GM23338 (cell line): ENCODE measurements at regions not wholly inside any gene's neighbourhood (a gene's known extent, or its start where the extent isn't known, plus 50 kb on each side); places are given as distances from the start of the nearest gene placed in this dataset.

Experiments
- ATAC-seq: fragments of 200-7000 bp; cut with Tn5 transposase; 3 replicates; pipeline ENCODE4 v1.9.1; 2020
- DNase-seq: peaks from one replicate; pipeline ENCODE4 v3.0.0-alpha.2; 2015; ENCODE audit warnings: low spot score
- H2AFZ ChIP-seq: fragments of 200-600 bp; sonication (generic); 2 replicates; pipeline ENCODE4 v1.8.0; 2016; ENCODE audit warnings: antibody characterized with exemption, mild to moderate bottlenecking, moderate library complexity
- H3F3A ChIP-seq: fragments of 200-600 bp; sonication (generic); replicated peaks from 2 replicates; pipeline ENCODE4 v1.8.0; 2017; ENCODE audit warnings: antibody characterized with exemption, mixed run types, low read depth
- H3K27ac ChIP-seq: fragments of 200-600 bp; sonication (generic); 2 replicates; pipeline ENCODE4 v1.6.1; 2016; ENCODE audit warnings: low read depth
- H3K27me3 ChIP-seq: fragments of 200-600 bp; sonication (generic); 2 replicates; pipeline ENCODE4 v1.8.0; 2016; ENCODE audit warnings: mild to moderate bottlenecking, mixed run types, moderate library complexity; ENCODE audit not compliant: insufficient read depth
- H3K36me3 ChIP-seq: fragments of 200-600 bp; sonication (generic); 2 replicates; pipeline ENCODE4 v1.8.0; 2016; ENCODE audit warnings: mild to moderate bottlenecking; ENCODE audit not compliant: insufficient read depth
- H3K4me1 ChIP-seq: fragments of 200-600 bp; sonication (generic); 2 replicates; pipeline ENCODE4 v1.8.0; 2016; ENCODE audit warnings: mild to moderate bottlenecking, moderate library complexity; ENCODE audit not compliant: insufficient read depth
- H3K4me2 ChIP-seq: fragments of 200-600 bp; sonication (generic); 2 replicates; pipeline ENCODE4 v1.7.1; 2017; ENCODE audit warnings: mixed run types
- H3K4me3 ChIP-seq: fragments of 200-600 bp; sonication (generic); 2 replicates; pipeline ENCODE4 v1.6.1; 2016; ENCODE audit warnings: mixed run types
- H3K79me2 ChIP-seq: fragments of 200-600 bp; sonication (generic); replicated peaks from 2 replicates; pipeline ENCODE4 v1.8.0; 2017; ENCODE audit warnings: mild to moderate bottlenecking; ENCODE audit not compliant: insufficient read depth
- H3K9me2 ChIP-seq: fragments of 200-600 bp; sonication (generic); 2 replicates; pipeline ENCODE4 v1.8.0; 2017; ENCODE audit not compliant: insufficient read depth
- H4K20me1 ChIP-seq: fragments of 200-600 bp; sonication (generic); replicated peaks from 2 replicates; pipeline ENCODE4 v1.8.0; 2017; ENCODE audit warnings: mild to moderate bottlenecking; ENCODE audit not compliant: insufficient read depth
- H3K27ac Mint-ChIP-seq: 2 replicates; pipeline ENCODE4 v1.8.0; 2020; ENCODE audit warnings: inconsistent platforms, mild to moderate bottlenecking, moderate library complexity, mixed read lengths
- H3K27me3 Mint-ChIP-seq: 3 replicates; pipeline ENCODE4 v1.8.0; 2022; ENCODE audit warnings: low read depth, mild to moderate bottlenecking, moderate library complexity, mixed read lengths, inconsistent platforms; ENCODE audit not compliant: insufficient read depth, poor library complexity
- H3K36me3 Mint-ChIP-seq: 3 replicates; pipeline ENCODE4 v1.8.0; 2021; ENCODE audit warnings: low read depth, mild to moderate bottlenecking, inconsistent platforms, moderate library complexity, mixed read lengths
- H3K4me1 Mint-ChIP-seq: 3 replicates; pipeline ENCODE4 v1.8.0; 2020; ENCODE audit warnings: mild to moderate bottlenecking, inconsistent platforms, mixed read lengths
- H3K4me3 Mint-ChIP-seq: 3 replicates; pipeline ENCODE4 v1.8.0; 2021; ENCODE audit warnings: moderate library complexity, mild to moderate bottlenecking, inconsistent platforms, mixed read lengths
- H3K9me3 Mint-ChIP-seq: 3 replicates; pipeline ENCODE4 v1.8.0; 2020; ENCODE audit warnings: moderate library complexity, mild to moderate bottlenecking, inconsistent platforms, mixed read lengths
- JUNB ChIP-seq: IDR thresholded peaks from one replicate; pipeline ENCODE4 v1.6.1; 2016; ENCODE audit warnings: antibody characterized with exemption; ENCODE audit not compliant: unreplicated experiment
- NANOG ChIP-seq: IDR thresholded peaks from 2 replicates; pipeline ENCODE4 v1.6.1; 2016; ENCODE audit warnings: antibody characterized with exemption, borderline replicate concordance
- POLR2AphosphoS5 ChIP-seq: IDR thresholded peaks from 2 replicates; pipeline ENCODE4 v1.6.1; 2016; ENCODE audit warnings: antibody characterized with exemption, low read depth
- STAT1 ChIP-seq: IDR thresholded peaks from one replicate; pipeline ENCODE4 v1.6.1; 2016; ENCODE audit warnings: antibody characterized with exemption; ENCODE audit not compliant: unreplicated experiment
- ZNF331 ChIP-seq: fragments of 250-450 bp; sonication (Bioruptor Pico); IDR thresholded peaks from 2 replicates; pipeline ENCODE4 v1.5.0; 2020; ENCODE audit warnings: low read depth, mild to moderate bottlenecking, moderate library complexity
- TF ChIP-seq, protein P1 (sequence below), 2 experiments: fragments of 200-600 bp in 1 of 2; sonication (generic) in 1 of 2; conservative IDR thresholded peaks; 2 replicates each; pipeline versions ENCODE4 v1.5.1 to v1.6.1; 2016 to 2017; ENCODE audit warnings: antibody characterized with exemption in 2 of 2, low read depth in 2 of 2, mild to moderate bottlenecking in 2 of 2, moderate library complexity in 1 of 2
- TF ChIP-seq, protein P2 (sequence below): IDR thresholded peaks from 2 replicates; pipeline ENCODE4 v1.6.1; 2016; ENCODE audit warnings: antibody characterized with exemption
- TF ChIP-seq, protein P3 (sequence below): fragments of 250-450 bp; sonication (Bioruptor Pico); IDR thresholded peaks from 2 replicates; pipeline ENCODE4 v1.5.0; 2020; ENCODE audit warnings: mild to moderate bottlenecking, moderate library complexity

DNA sequence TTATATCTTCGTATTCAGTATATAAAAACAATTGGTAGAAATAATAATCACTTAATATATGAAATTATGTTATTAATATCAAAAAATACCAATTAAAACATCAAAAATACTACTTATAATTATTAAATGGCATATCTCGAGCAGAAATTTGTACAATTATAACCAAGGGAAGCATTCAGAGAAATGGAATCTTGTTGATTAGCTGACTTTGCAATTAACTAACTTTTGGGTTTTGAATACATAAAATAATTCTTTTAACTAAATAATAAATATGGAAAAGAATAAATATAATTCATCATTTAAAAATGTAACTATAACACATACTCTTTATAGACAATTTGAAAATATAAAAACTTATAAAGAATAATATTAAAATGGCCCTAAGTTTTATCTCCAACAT lies 160.2 kb upstream of the LRRN1 start:
- TF ChIP-seq JUNB (no peak), STAT1 (no peak), NANOG (no peak), POLR2AphosphoS5 (no peak), ZNF331 (CRISPR knock-in tag) (no peak)
- TF ChIP-seq, protein P1, sequence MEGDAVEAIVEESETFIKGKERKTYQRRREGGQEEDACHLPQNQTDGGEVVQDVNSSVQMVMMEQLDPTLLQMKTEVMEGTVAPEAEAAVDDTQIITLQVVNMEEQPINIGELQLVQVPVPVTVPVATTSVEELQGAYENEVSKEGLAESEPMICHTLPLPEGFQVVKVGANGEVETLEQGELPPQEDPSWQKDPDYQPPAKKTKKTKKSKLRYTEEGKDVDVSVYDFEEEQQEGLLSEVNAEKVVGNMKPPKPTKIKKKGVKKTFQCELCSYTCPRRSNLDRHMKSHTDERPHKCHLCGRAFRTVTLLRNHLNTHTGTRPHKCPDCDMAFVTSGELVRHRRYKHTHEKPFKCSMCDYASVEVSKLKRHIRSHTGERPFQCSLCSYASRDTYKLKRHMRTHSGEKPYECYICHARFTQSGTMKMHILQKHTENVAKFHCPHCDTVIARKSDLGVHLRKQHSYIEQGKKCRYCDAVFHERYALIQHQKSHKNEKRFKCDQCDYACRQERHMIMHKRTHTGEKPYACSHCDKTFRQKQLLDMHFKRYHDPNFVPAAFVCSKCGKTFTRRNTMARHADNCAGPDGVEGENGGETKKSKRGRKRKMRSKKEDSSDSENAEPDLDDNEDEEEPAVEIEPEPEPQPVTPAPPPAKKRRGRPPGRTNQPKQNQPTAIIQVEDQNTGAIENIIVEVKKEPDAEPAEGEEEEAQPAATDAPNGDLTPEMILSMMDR (conservative IDR thresholded peaks at IDR 0.05; ENCODE audit: low read depth in 2 of 2): no peak
- TF ChIP-seq, protein P2, sequence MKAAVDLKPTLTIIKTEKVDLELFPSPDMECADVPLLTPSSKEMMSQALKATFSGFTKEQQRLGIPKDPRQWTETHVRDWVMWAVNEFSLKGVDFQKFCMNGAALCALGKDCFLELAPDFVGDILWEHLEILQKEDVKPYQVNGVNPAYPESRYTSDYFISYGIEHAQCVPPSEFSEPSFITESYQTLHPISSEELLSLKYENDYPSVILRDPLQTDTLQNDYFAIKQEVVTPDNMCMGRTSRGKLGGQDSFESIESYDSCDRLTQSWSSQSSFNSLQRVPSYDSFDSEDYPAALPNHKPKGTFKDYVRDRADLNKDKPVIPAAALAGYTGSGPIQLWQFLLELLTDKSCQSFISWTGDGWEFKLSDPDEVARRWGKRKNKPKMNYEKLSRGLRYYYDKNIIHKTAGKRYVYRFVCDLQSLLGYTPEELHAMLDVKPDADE: no peak
- TF ChIP-seq, protein P3, sequence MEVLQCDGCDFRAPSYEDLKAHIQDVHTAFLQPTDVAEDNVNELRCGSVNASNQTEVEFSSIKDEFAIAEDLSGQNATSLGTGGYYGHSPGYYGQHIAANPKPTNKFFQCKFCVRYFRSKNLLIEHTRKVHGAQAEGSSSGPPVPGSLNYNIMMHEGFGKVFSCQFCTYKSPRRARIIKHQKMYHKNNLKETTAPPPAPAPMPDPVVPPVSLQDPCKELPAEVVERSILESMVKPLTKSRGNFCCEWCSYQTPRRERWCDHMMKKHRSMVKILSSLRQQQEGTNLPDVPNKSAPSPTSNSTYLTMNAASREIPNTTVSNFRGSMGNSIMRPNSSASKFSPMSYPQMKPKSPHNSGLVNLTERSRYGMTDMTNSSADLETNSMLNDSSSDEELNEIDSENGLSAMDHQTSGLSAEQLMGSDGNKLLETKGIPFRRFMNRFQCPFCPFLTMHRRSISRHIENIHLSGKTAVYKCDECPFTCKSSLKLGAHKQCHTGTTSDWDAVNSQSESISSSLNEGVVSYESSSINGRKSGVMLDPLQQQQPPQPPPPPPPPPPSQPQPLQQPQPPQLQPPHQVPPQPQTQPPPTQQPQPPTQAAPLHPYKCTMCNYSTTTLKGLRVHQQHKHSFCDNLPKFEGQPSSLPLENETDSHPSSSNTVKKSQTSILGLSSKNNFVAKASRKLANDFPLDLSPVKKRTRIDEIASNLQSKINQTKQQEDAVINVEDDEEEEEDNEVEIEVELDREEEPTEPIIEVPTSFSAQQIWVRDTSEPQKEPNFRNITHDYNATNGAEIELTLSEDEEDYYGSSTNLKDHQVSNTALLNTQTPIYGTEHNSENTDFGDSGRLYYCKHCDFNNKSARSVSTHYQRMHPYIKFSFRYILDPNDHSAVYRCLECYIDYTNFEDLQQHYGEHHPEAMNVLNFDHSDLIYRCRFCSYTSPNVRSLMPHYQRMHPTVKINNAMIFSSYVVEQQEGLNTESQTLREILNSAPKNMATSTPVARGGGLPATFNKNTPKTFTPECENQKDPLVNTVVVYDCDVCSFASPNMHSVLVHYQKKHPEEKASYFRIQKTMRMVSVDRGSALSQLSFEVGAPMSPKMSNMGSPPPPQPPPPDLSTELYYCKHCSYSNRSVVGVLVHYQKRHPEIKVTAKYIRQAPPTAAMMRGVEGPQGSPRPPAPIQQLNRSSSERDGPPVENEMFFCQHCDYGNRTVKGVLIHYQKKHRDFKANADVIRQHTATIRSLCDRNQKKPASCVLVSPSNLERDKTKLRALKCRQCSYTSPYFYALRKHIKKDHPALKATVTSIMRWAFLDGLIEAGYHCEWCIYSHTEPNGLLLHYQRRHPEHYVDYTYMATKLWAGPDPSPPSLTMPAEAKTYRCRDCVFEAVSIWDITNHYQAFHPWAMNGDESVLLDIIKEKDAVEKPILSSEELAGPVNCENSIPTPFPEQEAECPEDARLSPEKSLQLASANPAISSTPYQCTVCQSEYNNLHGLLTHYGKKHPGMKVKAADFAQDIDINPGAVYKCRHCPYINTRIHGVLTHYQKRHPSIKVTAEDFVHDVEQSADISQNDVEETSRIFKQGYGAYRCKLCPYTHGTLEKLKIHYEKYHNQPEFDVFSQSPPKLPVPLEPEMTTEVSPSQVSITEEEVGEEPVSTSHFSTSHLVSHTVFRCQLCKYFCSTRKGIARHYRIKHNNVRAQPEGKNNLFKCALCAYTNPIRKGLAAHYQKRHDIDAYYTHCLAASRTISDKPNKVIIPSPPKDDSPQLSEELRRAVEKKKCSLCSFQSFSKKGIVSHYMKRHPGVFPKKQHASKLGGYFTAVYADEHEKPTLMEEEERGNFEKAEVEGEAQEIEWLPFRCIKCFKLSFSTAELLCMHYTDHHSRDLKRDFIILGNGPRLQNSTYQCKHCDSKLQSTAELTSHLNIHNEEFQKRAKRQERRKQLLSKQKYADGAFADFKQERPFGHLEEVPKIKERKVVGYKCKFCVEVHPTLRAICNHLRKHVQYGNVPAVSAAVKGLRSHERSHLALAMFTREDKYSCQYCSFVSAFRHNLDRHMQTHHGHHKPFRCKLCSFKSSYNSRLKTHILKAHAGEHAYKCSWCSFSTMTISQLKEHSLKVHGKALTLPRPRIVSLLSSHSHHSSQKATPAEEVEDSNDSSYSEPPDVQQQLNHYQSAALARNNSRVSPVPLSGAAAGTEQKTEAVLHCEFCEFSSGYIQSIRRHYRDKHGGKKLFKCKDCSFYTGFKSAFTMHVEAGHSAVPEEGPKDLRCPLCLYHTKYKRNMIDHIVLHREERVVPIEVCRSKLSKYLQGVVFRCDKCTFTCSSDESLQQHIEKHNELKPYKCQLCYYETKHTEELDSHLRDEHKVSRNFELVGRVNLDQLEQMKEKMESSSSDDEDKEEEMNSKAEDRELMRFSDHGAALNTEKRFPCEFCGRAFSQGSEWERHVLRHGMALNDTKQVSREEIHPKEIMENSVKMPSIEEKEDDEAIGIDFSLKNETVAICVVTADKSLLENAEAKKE (CRISPR knock-in tag): no peak
- H3K27me3 ChIP-seq: no peaks in the 10 kb centered on the region
- Mint-ChIP-seq H3K4me1 (no peaks in the 10 kb centered on the region), H3K27me3 (no peaks in the 10 kb centered on the region), H3K9me3 (peaks cover 83% of the 10 kb centered on the region), H3K27ac (no peak overlapping the region), H3K4me3 (no peak overlapping the region), H3K36me3 (peaks cover 13% of the 10 kb centered on the region; the same call in 2 of the 3 replicates)
- H3K36me3 ChIP-seq: no peaks in the 10 kb centered on the region
- no peaks in the 10 kb centered on the region for H3K4me1 ChIP-seq
- no peak overlapping the region for H3K27ac ChIP-seq
- H3F3A ChIP-seq: no peaks in the 10 kb centered on the region
- no peak overlapping the region for H3K4me3 ChIP-seq
- H4K20me1 ChIP-seq: no peaks in the 10 kb centered on the region
- H3K9me2 ChIP-seq: no peaks in the 10 kb centered on the region
- ATAC-seq: no peak
- H3K4me2 ChIP-seq: no peak overlapping the region
- H3K79me2 ChIP-seq: no peaks in the 10 kb centered on the region
- DNase-seq: no peak
- no peak overlapping the region for H2AFZ ChIP-seq
